ENCODE measurements at regions not wholly inside any gene's neighbourhood (a gene's known extent, or its start where the extent isn't known, plus 50 kb on each side); places are given as distances from the start of the nearest gene placed in this dataset.

- TF ChIP-seq EZH2phosphoT487 (IDR thresholded peaks at IDR 0.05; ENCODE audit: insufficient read depth, low read depth): no peak
- TF ChIP-seq EZH2 (IDR thresholded peaks at IDR 0.05; ENCODE audit: insufficient read depth, poor library complexity, severe bottlenecking): no peak
These were observed 486.6 kb downstream of the USP25 start for GRCh38 chr21:16216288-16216962.

Measured in GM23248 (cell line).